GM12878 (cell line): ENCODE measurements at regions not wholly inside any gene's neighbourhood (a gene's known extent, or its start where the extent isn't known, plus 50 kb on each side); places are given as distances from the start of the nearest gene placed in this dataset.

Source experiments
- ATAC-seq: fragments of 200-7000 bp; cut with Tn5 transposase; 3 replicates; pipeline ENCODE4 v1.9.1; 2020; ENCODE audit warnings: mild to moderate bottlenecking, moderate library complexity
- BruUV-seq: library from RNA; stranded (reverse); fragments of 400-500 nt; replicated peaks from 2 replicates; lab custom pipeline; 2021; lab: Mats Ljungman, UMichigan
- CTCF ChIA-PET: fragments of 300-600 bp; sonication (Branson Sonifier 250); formaldehyde crosslinking; extraction: SDS; loops from one replicate; lab custom pipeline; 2021; ENCODE audit warnings: inconsistent platforms; lab: Yijun Ruan, JAX
- POLR2A ChIA-PET: fragments of 350-600 bp; formaldehyde crosslinking; extraction: SDS; loops from one replicate; lab custom pipeline; 2021; ENCODE audit warnings: inconsistent platforms; lab: Charles Lee
- RAD21 ChIA-PET: fragments of 300-600 bp; sonication (Branson Sonifier 250); formaldehyde crosslinking; loops from one replicate; lab custom pipeline; 2023; ENCODE audit warnings: antibody characterized with exemption; ENCODE audit not compliant: unreplicated experiment; lab: Charles Lee
- SMC1A ChIA-PET: fragments of 300-600 bp; sonication (Branson Sonifier 250); formaldehyde crosslinking; loops from one replicate; lab custom pipeline; 2023; ENCODE audit not compliant: unreplicated experiment, uncharacterized antibody; lab: Charles Lee
- DNase-seq: peaks from one replicate; pipeline ENCODE4 v3.0.0-alpha.2; 2011; ENCODE audit warnings: low read depth, low spot score
- FAIRE-seq: peaks from 3 replicates; lab custom pipeline; 2011; peaks lifted over from hg19 to GRCh38; lab: Jason Lieb, UNC
- H2AFZ ChIP-seq: 2 replicates; pipeline ENCODE4 v1.6.0; 2011; ENCODE audit warnings: low read depth, low read length, control low read depth; ENCODE audit not compliant: control insufficient read depth
- H3K27ac ChIP-seq: 2 replicates; pipeline ENCODE4 v1.5.1; 2011; ENCODE audit warnings: control low read depth; ENCODE audit not compliant: control insufficient read depth, insufficient read depth
- H3K27me3 ChIP-seq, 2 experiments: replicated peaks in 1 of 2; 2 replicates each; pipeline versions ENCODE4 v1.6.0 to v1.6.1; 2011; ENCODE audit warnings: low read length in 1 of 2; ENCODE audit not compliant: control insufficient read depth in 2 of 2, insufficient read depth in 2 of 2
- H3K36me3 ChIP-seq, 2 experiments: 2 replicates each; pipeline ENCODE4 v1.5.1; 2011; ENCODE audit warnings: low read length in 1 of 2; ENCODE audit not compliant: control insufficient read depth in 2 of 2, insufficient read depth in 2 of 2
- H3K4me1 ChIP-seq: 2 replicates; pipeline ENCODE4 v1.6.1; 2011; ENCODE audit warnings: mild to moderate bottlenecking, low read length, moderate library complexity, mixed read lengths; ENCODE audit not compliant: control insufficient read depth, insufficient read depth
- H3K4me2 ChIP-seq: 2 replicates; pipeline ENCODE4 v1.6.0; 2011; ENCODE audit warnings: control low read depth; ENCODE audit not compliant: control insufficient read depth, insufficient read depth
- H3K4me3 ChIP-seq: fragments of 200-600 bp; sonication (generic); 2 replicates; pipeline ENCODE4 v1.5.1; 2016
- H3K79me2 ChIP-seq: 2 replicates; pipeline ENCODE4 v1.6.0; 2011; ENCODE audit warnings: low read length; ENCODE audit not compliant: control insufficient read depth, insufficient read depth
- H3K9ac ChIP-seq: 2 replicates; pipeline ENCODE4 v1.8.0; 2011; ENCODE audit warnings: low read length, control low read depth, mixed read lengths; ENCODE audit not compliant: control insufficient read depth, insufficient read depth
- H3K9me3 ChIP-seq: replicated peaks from 3 replicates; pipeline ENCODE4 v1.5.1; 2011; ENCODE audit warnings: mild to moderate bottlenecking, low read length; ENCODE audit not compliant: control insufficient read depth, insufficient read depth
- H4K20me1 ChIP-seq: 2 replicates; pipeline ENCODE4 v1.6.0; 2011; ENCODE audit not compliant: control insufficient read depth, insufficient read depth
- ESRRA ChIP-seq: IDR thresholded peaks from 2 replicates; pipeline ENCODE4 v1.6.1; 2012; ENCODE audit warnings: mild to moderate bottlenecking, low read length, improper control_type of control experiment
- ETV6 ChIP-seq, 2 experiments: fragments of 450-650 bp in 1 of 2; IDR thresholded peaks in 1 of 2; conservative IDR thresholded peaks in 1 of 2; 2 replicates each; pipeline ENCODE4 v1.6.1; 2014; ENCODE audit warnings: antibody characterized with exemption in 1 of 2, borderline replicate concordance in 1 of 2, low read depth in 1 of 2, mild to moderate bottlenecking in 1 of 2, moderate library complexity in 1 of 2
- IRF4 ChIP-seq: IDR thresholded peaks from 2 replicates; pipeline ENCODE4 v1.6.1; 2011; ENCODE audit warnings: low read depth, low read length
- KLF5 ChIP-seq: fragments of 450-650 bp; IDR thresholded peaks from 2 replicates; pipeline ENCODE4 v1.6.1; 2014; ENCODE audit warnings: mild to moderate bottlenecking; ENCODE audit not compliant: partially characterized antibody
- POLR2AphosphoS2 ChIP-seq: IDR thresholded peaks from 2 replicates; pipeline ENCODE4 v1.6.1; 2011; ENCODE audit warnings: low read depth, mild to moderate bottlenecking, low read length, improper control_type of control experiment, moderate library complexity
- SUZ12 ChIP-seq: fragments of 200-600 bp; sonication (generic); IDR thresholded peaks from one replicate; pipeline ENCODE4 v1.6.1; 2018; ENCODE audit warnings: antibody characterized with exemption, mild to moderate bottlenecking; ENCODE audit not compliant: unreplicated experiment
- TARDBP ChIP-seq: IDR thresholded peaks from 2 replicates; pipeline ENCODE4 v1.6.1; 2016; ENCODE audit warnings: borderline replicate concordance
- WGBS: methylation state at CpG from one replicate; pipeline ENCODE4 v1.1.6; 2016; ENCODE audit warnings: low lambda C conversion rate; ENCODE audit not compliant: insufficient replicate concordance, insufficient coverage; ENCODE audit errors: missing lambda C conversion rate; 5-methylcytosine and 5-hydroxymethylcytosine counted together
- in situ Hi-C: fragments of 300-500 bp; cut with MboI; formaldehyde crosslinking; loops from 9 replicates; pipeline ENCODE4 v1.14.3; 2018; ENCODE audit warnings: mixed read lengths
- intact Hi-C: fragments of 100-400 bp; cut with micrococcal nuclease; formaldehyde crosslinking; loops from one replicate; pipeline ENCODE4 v1.14.2; 2022; ENCODE audit not compliant: unreplicated experiment
- TF ChIP-seq, protein P1 (sequence below): IDR thresholded peaks from 2 replicates; pipeline ENCODE4 v1.6.1; 2011; ENCODE audit warnings: borderline replicate concordance, low read depth, mild to moderate bottlenecking, moderate library complexity, mixed read lengths, low read length; ENCODE audit not compliant: insufficient read depth; ENCODE audit errors: extremely low read length

DNA sequence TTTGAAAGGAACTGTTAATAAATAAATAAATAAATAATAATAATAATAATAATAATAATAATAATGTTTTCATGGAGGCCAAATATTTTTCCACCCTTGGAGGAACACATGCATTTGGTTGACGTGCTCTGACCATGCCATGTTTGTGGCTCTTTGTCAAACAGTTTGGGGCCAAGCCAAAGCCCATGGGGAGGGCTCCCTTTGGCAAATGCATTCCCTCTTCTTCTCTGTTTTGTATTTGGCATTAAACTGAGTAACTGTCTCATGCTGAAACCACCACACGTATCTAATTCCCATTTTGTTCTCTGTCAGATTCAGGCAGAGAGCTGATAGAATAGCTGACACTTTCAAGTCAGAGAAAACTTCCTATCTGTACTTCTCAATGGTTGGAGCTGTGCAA, 68.6 kb upstream of the PAX6 start:
- Histone ChIP-seq H3K27me3 (peaks cover 0 to 8% of the 10 kb centered on the region in 2 experiments), H4K20me1 (no peaks in the 10 kb centered on the region), H3K4me1 (no peaks in the 10 kb centered on the region), H3K9me3 (no peaks in the 10 kb centered on the region), H3K9ac (no peak overlapping the region), H3K79me2 (no peaks in the 10 kb centered on the region), H3K36me3 (no peaks in the 10 kb centered on the region), H2AFZ (no peak overlapping the region), H3K27ac (no peak overlapping the region), H3K4me3 (no peak overlapping the region), H3K4me2 (no peak overlapping the region)
- DNase-seq (no peak), FAIRE-seq (no peak), ATAC-seq (no peak)
- ChIA-PET RAD21 (no interaction called here), POLR2A (no interaction called here), CTCF (no interaction called here), SMC1A (no interaction called here)
- BruUV-seq, result no TSS peak
- TF ChIP-seq ETV6 (conservative IDR thresholded peaks at IDR 0.05 in 1 of 2, IDR thresholded peaks at IDR 0.05 in 1 of 2; ENCODE audit: borderline replicate concordance in 1 of 2, low read depth in 1 of 2) (no peak), TARDBP (no peak), SUZ12 (no peak), ESRRA (no peak), KLF5 (no peak), POLR2AphosphoS2 (no peak), IRF4 (no peak)
- TF ChIP-seq, protein P1, sequence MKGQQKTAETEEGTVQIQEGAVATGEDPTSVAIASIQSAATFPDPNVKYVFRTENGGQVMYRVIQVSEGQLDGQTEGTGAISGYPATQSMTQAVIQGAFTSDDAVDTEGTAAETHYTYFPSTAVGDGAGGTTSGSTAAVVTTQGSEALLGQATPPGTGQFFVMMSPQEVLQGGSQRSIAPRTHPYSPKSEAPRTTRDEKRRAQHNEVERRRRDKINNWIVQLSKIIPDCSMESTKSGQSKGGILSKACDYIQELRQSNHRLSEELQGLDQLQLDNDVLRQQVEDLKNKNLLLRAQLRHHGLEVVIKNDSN, result no peak
- WGBS, result 13% methylated on average over 2 of the region's 2 CpGs
- intact Hi-C loops (loop anchor here (10.0 kb wide), 1 partner anchor 295 kb away; no protein-coding TSS in a partner anchor), in situ Hi-C loops (no loop called here)
